CD1c-positive myeloid dendritic cell (primary cell): ENCODE measurements at regions not wholly inside any gene's neighbourhood (a gene's known extent, or its start where the extent isn't known, plus 50 kb on each side); places are given as distances from the start of the nearest gene placed in this dataset.

ENCODE experiments used
- DNase-seq: peaks from one replicate; pipeline ENCODE4 v3.0.0-alpha.2; 2016; ENCODE audit errors: extremely low spot score

- no peak for DNase-seq
Measured at GRCh38 chr16:48829336-48830310, 219.6 kb upstream of the N4BP1 start.

GRCh38 chr16:48824271-48824670, 214.3 kb upstream of the N4BP1 start:
- DNase-seq, result no peak

GRCh38 chr16:48822431-48822830, 212.5 kb upstream of the N4BP1 start:
- DNase-seq, result no peak

- no peak for DNase-seq
Measured at GRCh38 chr16:48820379-48820778, 210.4 kb upstream of the N4BP1 start.

- DNase-seq, result no peak
Measured at GRCh38 chr16:48818257-48818656, 208.3 kb upstream of the N4BP1 start.

- no peak for DNase-seq
Measured at GRCh38 chr16:48817032-48817431, 207.1 kb upstream of the N4BP1 start.

- DNase-seq, result no peak
Measured at GRCh38 chr16:48816393-48816792, 206.4 kb upstream of the N4BP1 start.

GRCh38 chr16:48814994-48815393, 205.0 kb upstream of the N4BP1 start:
- DNase-seq, result no peak

- no peak for DNase-seq
Measured at GRCh38 chr16:48813485-48813884, 203.5 kb upstream of the N4BP1 start.

GRCh38 chr16:48812856-48813255, 202.9 kb upstream of the N4BP1 start:
- no peak for DNase-seq

- DNase-seq, result no peak
Measured at GRCh38 chr16:48811478-48811877, 201.5 kb upstream of the N4BP1 start.

GRCh38 chr16:48810803-48811453, 200.9 kb upstream of the N4BP1 start:
- DNase-seq, result no peak

GRCh38 chr16:48810436-48810802, 200.4 kb upstream of the N4BP1 start:
- no peak for DNase-seq

GRCh38 chr16:48790151-48790550, 180.2 kb upstream of the N4BP1 start:
- no peak for DNase-seq

- DNase-seq, result no peak
Measured at GRCh38 chr16:48788475-48788874, 178.5 kb upstream of the N4BP1 start.

- DNase-seq, result no peak
Measured at GRCh38 chr16:48745541-48745940, 135.6 kb upstream of the N4BP1 start.

- DNase-seq, result no peak
Measured at GRCh38 chr16:48740964-48741363, 131.0 kb upstream of the N4BP1 start.

- no peak for DNase-seq
Measured at GRCh38 chr16:48734220-48734619, 124.2 kb upstream of the N4BP1 start.

- no peak for DNase-seq
Measured at GRCh38 chr16:48704710-48705109, 94.7 kb upstream of the N4BP1 start.

- DNase-seq, result peak; percentile 66
Measured at GRCh38 chr16:48687421-48688038, 77.5 kb upstream of the N4BP1 start.

- no peak for DNase-seq
Measured at GRCh38 chr16:48684148-48684547, 74.2 kb upstream of the N4BP1 start.

GRCh38 chr16:48682971-48683370, 73.0 kb upstream of the N4BP1 start:
- no peak for DNase-seq

GRCh38 chr16:48681520-48681919, 71.5 kb upstream of the N4BP1 start:
- DNase-seq, result no peak
